Left ventricle myocardium inferior (tissue), 1 donor: ENCODE measurements at regions not wholly inside any gene's neighbourhood (a gene's known extent, or its start where the extent isn't known, plus 50 kb on each side); places are given as distances from the start of the nearest gene placed in this dataset.
"Not testable (repeated sequence)": the region's sequence is repeated elsewhere in the genome, so short reads cannot be mapped to it uniquely, and the experiment has no call there.

ENCODE experiments used
- DNase-seq: peaks from one replicate; pipeline ENCODE4 v3.0.0-alpha.2; 2020
- H3K27ac ChIP-seq: fragments of 200-600 bp; replicated peaks from 2 replicates; pipeline ENCODE4 v1.8.0; 2021
- H3K27me3 ChIP-seq: fragments of 200-600 bp; 2 replicates; pipeline ENCODE4 v1.8.0; 2021; ENCODE audit warnings: low read depth
- H3K36me3 ChIP-seq: fragments of 200-600 bp; 2 replicates; pipeline ENCODE4 v1.8.0; 2021
- H3K4me1 ChIP-seq: fragments of 200-600 bp; 2 replicates; pipeline ENCODE4 v1.8.0; 2021
- H3K4me3 ChIP-seq: fragments of 200-600 bp; 2 replicates; pipeline ENCODE4 v1.8.0; 2021; ENCODE audit warnings: mild to moderate bottlenecking, moderate library complexity
- H3K9me3 ChIP-seq: fragments of 200-600 bp; replicated peaks from 2 replicates; pipeline ENCODE4 v1.8.0; 2021
- CTCF ChIP-seq: fragments of 200-600 bp; IDR thresholded peaks from 2 replicates; pipeline ENCODE4 v1.8.0; 2021; ENCODE audit warnings: antibody characterized with exemption, mild to moderate bottlenecking, borderline replicate concordance
- intact Hi-C: fragments of 100-400 bp; cut with micrococcal nuclease; formaldehyde crosslinking; loops from one replicate; pipeline ENCODE4 v1.11.0; 2022
- donor health status: DM: no; HTN: yes; CAD: no; lungs with severe emphysema.

- no peak for TF ChIP-seq CTCF
- Histone ChIP-seq H3K9me3 (no peaks in the 10 kb centered on the region), H3K36me3 (no peaks in the 10 kb centered on the region), H3K27ac (no peak overlapping the region), H3K27me3 (peaks cover 13% of the 10 kb centered on the region), H3K4me1 (no peaks in the 10 kb centered on the region), H3K4me3 (no peak overlapping the region)
- no peak for DNase-seq
- intact Hi-C loops, result no loop called here
Observed at GRCh38 chrX:768596-768995, 138.0 kb downstream of the SHOX start.

- Histone ChIP-seq H3K9me3 (no peaks in the 10 kb centered on the region), H3K4me1 (no peaks in the 10 kb centered on the region), H3K27ac (no peak overlapping the region), H3K36me3 (no peaks in the 10 kb centered on the region), H3K27me3 (no peaks in the 10 kb centered on the region), H3K4me3 (no peak overlapping the region)
- TF ChIP-seq CTCF, result no peak
- no peak for DNase-seq
- intact Hi-C loops, result no loop called here
Observed at GRCh38 chrX:758917-759316, 128.3 kb downstream of the SHOX start.

GRCh38 chrX:750812-751211 is 120.2 kb downstream of the SHOX start:
- H3K36me3 ChIP-seq, result no peaks in the 10 kb centered on the region
- no peak for DNase-seq
- H3K27me3 ChIP-seq, result no peaks in the 10 kb centered on the region
- peaks cover 5% of the 10 kb centered on the region for H3K9me3 ChIP-seq
- H3K27ac ChIP-seq, result no peak overlapping the region
- intact Hi-C loops, result no loop called here
- no peaks in the 10 kb centered on the region for H3K4me1 ChIP-seq
- no peak overlapping the region for H3K4me3 ChIP-seq
- no peak for TF ChIP-seq CTCF

GRCh38 chrX:750263-750662 is 119.7 kb downstream of the SHOX start:
- Histone ChIP-seq H3K36me3 (no peaks in the 10 kb centered on the region), H3K4me3 (no peak overlapping the region), H3K27me3 (no peaks in the 10 kb centered on the region), H3K4me1 (no peaks in the 10 kb centered on the region), H3K9me3 (peaks cover 5% of the 10 kb centered on the region), H3K27ac (no peak overlapping the region)
- no peak for DNase-seq
- TF ChIP-seq CTCF, result no peak
- intact Hi-C loops, result no loop called here

- intact Hi-C loops, result no loop called here
- Histone ChIP-seq H3K36me3 (no peaks in the 10 kb centered on the region), H3K9me3 (peaks cover 15% of the 10 kb centered on the region), H3K4me3 (no peak overlapping the region), H3K4me1 (no peaks in the 10 kb centered on the region), H3K27ac (no peak overlapping the region), H3K27me3 (no peaks in the 10 kb centered on the region)
- TF ChIP-seq CTCF, result no peak
- DNase-seq, result no peak
Observed at GRCh38 chrX:747176-747575, 116.6 kb downstream of the SHOX start.

- H3K36me3 ChIP-seq, result no peaks in the 10 kb centered on the region
- peaks cover 3% of the 10 kb centered on the region for H3K9me3 ChIP-seq
- intact Hi-C loops, result no loop called here
- no peaks in the 10 kb centered on the region for H3K4me1 ChIP-seq
- peaks cover 15% of the 10 kb centered on the region for H3K27me3 ChIP-seq
- DNase-seq, result no peak
- TF ChIP-seq CTCF, result no peak
- H3K27ac ChIP-seq, result no peak overlapping the region
- no peak overlapping the region for H3K4me3 ChIP-seq
Observed at GRCh38 chrX:739611-740010, 109.0 kb downstream of the SHOX start.

GRCh38 chrX:737021-737420 is 106.4 kb downstream of the SHOX start:
- DNase-seq, H3K4me1 ChIP-seq, H3K9me3 ChIP-seq, H3K36me3 ChIP-seq, intact Hi-C loops, H3K27ac ChIP-seq, H3K4me3 ChIP-seq: not testable (repeated sequence)
- H3K27me3 ChIP-seq, result peaks cover 15% of the 10 kb centered on the region
